ENCODE measurements at regions not wholly inside any gene's neighbourhood (a gene's known extent, or its start where the extent isn't known, plus 50 kb on each side); places are given as distances from the start of the nearest gene placed in this dataset.
"Not testable (repeated sequence)": the region's sequence is repeated elsewhere in the genome, so short reads cannot be mapped to it uniquely, and the experiment has no call there.

DNA sequence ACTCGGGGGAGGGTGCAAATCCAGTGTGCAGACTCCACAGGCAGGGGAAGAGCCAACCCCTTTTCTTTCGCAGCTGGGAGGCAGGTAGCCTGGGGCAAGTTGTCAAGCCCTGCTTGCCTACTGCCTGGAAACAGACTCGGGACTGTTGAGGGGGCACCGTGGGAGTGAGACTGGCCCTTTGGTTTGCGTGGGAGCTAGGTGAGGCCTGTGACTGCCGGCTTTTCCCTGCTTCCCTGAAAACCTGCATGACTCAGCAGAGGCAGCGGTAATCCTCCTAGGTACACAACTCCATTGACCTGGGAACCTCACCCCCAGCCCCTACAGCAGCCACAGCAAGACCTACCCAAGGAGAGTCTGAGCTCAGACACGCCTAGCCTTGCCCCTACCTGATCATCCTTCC lies 509.5 kb downstream of the DTWD2 start:
- in situ Hi-C loops (cut with HindIII; ENCODE audit: low sequenced_read_pairs), result no loop called here
- TF ChIP-seq, protein P1, sequence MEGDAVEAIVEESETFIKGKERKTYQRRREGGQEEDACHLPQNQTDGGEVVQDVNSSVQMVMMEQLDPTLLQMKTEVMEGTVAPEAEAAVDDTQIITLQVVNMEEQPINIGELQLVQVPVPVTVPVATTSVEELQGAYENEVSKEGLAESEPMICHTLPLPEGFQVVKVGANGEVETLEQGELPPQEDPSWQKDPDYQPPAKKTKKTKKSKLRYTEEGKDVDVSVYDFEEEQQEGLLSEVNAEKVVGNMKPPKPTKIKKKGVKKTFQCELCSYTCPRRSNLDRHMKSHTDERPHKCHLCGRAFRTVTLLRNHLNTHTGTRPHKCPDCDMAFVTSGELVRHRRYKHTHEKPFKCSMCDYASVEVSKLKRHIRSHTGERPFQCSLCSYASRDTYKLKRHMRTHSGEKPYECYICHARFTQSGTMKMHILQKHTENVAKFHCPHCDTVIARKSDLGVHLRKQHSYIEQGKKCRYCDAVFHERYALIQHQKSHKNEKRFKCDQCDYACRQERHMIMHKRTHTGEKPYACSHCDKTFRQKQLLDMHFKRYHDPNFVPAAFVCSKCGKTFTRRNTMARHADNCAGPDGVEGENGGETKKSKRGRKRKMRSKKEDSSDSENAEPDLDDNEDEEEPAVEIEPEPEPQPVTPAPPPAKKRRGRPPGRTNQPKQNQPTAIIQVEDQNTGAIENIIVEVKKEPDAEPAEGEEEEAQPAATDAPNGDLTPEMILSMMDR (IDR thresholded peaks at IDR 0.05; ENCODE audit: low read depth, low read length, missing control alignments), result no peak
- no peak overlapping the region for H3K4me3 ChIP-seq (ENCODE audit: low read depth, low read length)
- DNase-seq (ENCODE audit: low read depth), result no peak

DNA sequence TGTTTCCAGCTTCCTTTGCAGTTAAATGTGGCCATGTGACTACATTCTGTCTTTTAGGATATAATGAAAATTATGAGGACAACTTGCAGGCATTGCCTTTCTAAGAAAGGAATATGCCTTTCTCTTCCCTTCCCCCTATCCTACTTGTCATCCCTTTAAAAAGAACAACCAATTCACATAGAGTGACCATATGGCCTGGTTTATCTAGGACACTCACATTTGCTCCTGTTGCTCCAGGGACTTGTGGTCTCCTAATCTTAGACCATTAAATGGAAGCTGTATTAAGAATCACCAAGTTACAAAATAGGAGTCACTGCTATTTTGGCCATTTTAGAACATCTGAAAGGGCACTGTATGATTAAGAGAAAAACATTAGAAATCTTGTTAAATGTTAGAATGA lies 520.3 kb downstream of the DTWD2 start:
- no peak for DNase-seq (ENCODE audit: low read depth)
- TF ChIP-seq, protein P1 (IDR thresholded peaks at IDR 0.05; ENCODE audit: low read depth, low read length, missing control alignments), result no peak
- in situ Hi-C loops (cut with HindIII; ENCODE audit: low sequenced_read_pairs), result no loop called here
- H3K4me3 ChIP-seq (ENCODE audit: low read depth, low read length), result no peak overlapping the region

DNA sequence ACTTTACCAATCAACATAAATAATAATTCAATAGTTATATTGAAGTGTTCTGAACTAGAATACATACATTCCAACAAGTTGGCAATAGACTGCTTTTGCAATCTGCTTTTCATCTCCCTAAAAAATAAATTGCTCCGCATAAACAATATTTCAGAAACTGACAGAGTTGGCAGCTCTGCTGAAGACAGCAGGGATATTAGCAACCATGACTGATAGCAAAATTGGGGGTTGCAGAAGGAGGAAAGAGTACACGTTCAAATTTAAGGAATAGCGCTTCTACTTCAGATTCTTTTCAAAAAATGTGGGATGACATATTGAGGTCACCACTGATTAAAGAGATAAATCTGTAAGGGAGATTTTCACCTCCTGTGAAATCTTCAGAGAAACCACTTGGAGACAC lies 521.2 kb downstream of the DTWD2 start:
- DNase-seq (ENCODE audit: low read depth), result no peak
- TF ChIP-seq, protein P1 (IDR thresholded peaks at IDR 0.05; ENCODE audit: low read depth, low read length, missing control alignments), result no peak
- in situ Hi-C loops (cut with HindIII; ENCODE audit: low sequenced_read_pairs), result no loop called here
- no peak overlapping the region for H3K4me3 ChIP-seq (ENCODE audit: low read depth, low read length)

DNA sequence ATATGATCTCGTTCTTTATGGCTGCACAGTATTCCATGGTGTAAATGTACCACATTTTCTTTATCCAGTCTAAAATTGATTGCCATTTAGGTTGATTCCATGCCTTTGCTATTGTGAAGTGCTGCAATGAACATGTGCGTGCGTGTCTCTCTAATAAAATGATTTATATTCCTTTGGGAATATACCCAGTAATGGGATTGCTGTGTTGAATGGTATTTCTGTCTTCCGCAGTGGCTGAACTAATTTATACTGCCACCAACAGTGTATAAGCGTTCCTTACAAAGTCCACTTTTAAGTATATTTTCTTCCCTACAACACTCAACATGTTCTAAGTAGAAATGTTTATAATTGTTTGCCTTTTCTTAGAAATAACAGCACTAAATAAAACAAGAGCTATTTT lies 521.9 kb downstream of the DTWD2 start:
- TF ChIP-seq, protein P1 (IDR thresholded peaks at IDR 0.05; ENCODE audit: low read depth, low read length, missing control alignments), result no peak
- no peak overlapping the region for H3K4me3 ChIP-seq (ENCODE audit: low read depth, low read length)
- DNase-seq (ENCODE audit: low read depth), result no peak
- in situ Hi-C loops (cut with HindIII; ENCODE audit: low sequenced_read_pairs), result no loop called here

DNA sequence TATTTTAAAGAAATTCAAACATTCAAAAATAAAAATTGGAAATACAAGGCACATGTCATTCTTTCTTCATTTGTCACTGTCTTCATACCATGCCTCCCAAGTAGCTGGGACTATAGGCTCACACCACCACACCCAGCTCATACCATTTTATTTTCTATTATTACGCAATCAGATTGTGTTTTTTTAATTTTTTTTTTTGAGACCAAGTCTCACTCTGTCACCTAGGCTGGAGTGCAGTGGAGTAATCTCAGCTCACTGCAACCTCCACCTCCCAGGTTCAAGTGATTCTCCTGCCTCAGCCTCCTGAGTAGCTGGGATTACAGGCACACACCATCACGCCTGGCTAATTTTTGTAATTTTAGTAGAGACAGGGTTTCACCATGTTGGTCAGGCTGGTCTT lies 526.1 kb downstream of the DTWD2 start:
- H3K4me3 ChIP-seq (ENCODE audit: low read depth, low read length); DNase-seq (ENCODE audit: low read depth); in situ Hi-C loops (cut with HindIII; ENCODE audit: low sequenced_read_pairs): not testable (repeated sequence)

DNA sequence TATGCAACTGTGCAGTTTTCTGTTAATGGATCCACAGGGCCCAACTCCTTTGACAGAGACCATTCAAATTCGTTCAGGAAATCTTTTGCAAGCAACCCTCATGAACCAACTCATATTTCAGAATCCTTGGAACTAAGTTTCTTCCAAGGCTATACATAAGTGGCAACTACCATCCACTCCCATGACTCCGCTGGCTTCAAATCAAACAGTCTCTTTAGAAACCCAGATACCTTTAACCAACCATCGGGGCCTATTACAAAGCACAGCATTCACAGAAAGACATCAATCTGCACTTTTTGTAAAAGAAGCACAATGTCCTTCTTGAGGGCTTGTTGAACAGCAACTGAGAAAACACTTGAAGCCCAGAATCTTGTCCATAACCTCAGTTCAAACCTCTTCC lies 526.9 kb downstream of the DTWD2 start:
- in situ Hi-C loops (cut with HindIII; ENCODE audit: low sequenced_read_pairs), result no loop called here
- no peak overlapping the region for H3K4me3 ChIP-seq (ENCODE audit: low read depth, low read length)
- TF ChIP-seq, protein P1 (IDR thresholded peaks at IDR 0.05; ENCODE audit: low read depth, low read length, missing control alignments), result no peak
- no peak for DNase-seq (ENCODE audit: low read depth)

DNA sequence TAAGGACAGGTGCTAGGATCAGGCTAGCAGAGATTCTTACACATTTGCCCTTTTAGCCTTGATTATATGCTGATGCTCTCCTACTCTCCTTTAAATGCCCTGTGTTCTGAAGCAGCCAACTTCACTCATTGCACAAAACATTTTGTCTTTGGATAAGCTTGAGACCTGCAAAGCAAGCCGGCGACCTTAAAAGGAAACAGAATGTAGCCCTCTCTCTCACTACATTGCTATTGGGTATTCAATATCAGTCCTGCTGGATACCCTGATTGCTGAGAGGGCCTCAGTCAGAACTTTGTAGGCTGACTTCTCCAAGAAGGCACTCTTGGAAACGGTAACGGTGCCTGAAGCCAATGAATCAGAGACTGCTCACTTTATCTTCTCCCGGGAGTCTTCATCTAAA lies 528.9 kb downstream of the DTWD2 start:
- H3K4me3 ChIP-seq (ENCODE audit: low read depth, low read length), result no peak overlapping the region
- TF ChIP-seq, protein P1 (IDR thresholded peaks at IDR 0.05; ENCODE audit: low read depth, low read length, missing control alignments), result no peak
- DNase-seq (ENCODE audit: low read depth), result no peak
- in situ Hi-C loops (cut with HindIII; ENCODE audit: low sequenced_read_pairs), result no loop called here
